K562 (cell line): ENCODE measurements at regions not wholly inside any gene's neighbourhood (a gene's known extent, or its start where the extent isn't known, plus 50 kb on each side); places are given as distances from the start of the nearest gene placed in this dataset.

Experiments used
- CAMTA2 ChIP-seq: fragments of 250-450 bp; sonication (Bioruptor Pico); conservative IDR thresholded peaks from 2 replicates; pipeline ENCODE4 v1.5.1; 2022
- ETV5 ChIP-seq: sonication (generic); formaldehyde crosslinking; IDR thresholded peaks from 2 replicates; pipeline ENCODE4 v1.4.0; 2020; ENCODE audit warnings: low read depth, mild to moderate bottlenecking, missing genetic modification reagents
- FOXK2 ChIP-seq, 2 experiments: fragments of 450-650 bp; IDR thresholded peaks in 1 of 2; conservative IDR thresholded peaks in 1 of 2; 2 replicates each; pipeline ENCODE4 v1.6.1; 2016; ENCODE audit warnings: low read depth in 2 of 2, mild to moderate bottlenecking in 1 of 2
- FOXO4 ChIP-seq: fragments of 450-650 bp; formaldehyde crosslinking; IDR thresholded peaks from 2 replicates; pipeline ENCODE4 v1.4.0; 2020; ENCODE audit warnings: mild to moderate bottlenecking, moderate library complexity
- IRF1 ChIP-seq: sonication (generic); formaldehyde crosslinking; IDR thresholded peaks from 2 replicates; pipeline ENCODE4 v1.8.0; 2022; ENCODE audit warnings: missing genetic modification reagents, mild to moderate bottlenecking, borderline replicate concordance
- NCOA4 ChIP-seq: fragments of 450-650 bp; IDR thresholded peaks from 2 replicates; pipeline ENCODE4 v1.6.1; 2018; ENCODE audit warnings: mild to moderate bottlenecking; ENCODE audit not compliant: partially characterized antibody
- RERE ChIP-seq: sonication (generic); formaldehyde crosslinking; IDR thresholded peaks from 2 replicates; pipeline ENCODE4 v1.8.0; 2023; ENCODE audit warnings: missing genetic modification reagents, mild to moderate bottlenecking, borderline replicate concordance
- ZNF592 ChIP-seq: fragments of 450-650 bp; IDR thresholded peaks from 2 replicates; pipeline ENCODE4 v1.6.1; 2017; ENCODE audit warnings: antibody characterized with exemption, mild to moderate bottlenecking

GRCh38 chr3:67943546-67943945 is 289.1 kb upstream of the SUCLG2 start (continued):
- TF ChIP-seq FOXO4, result no peak
- no peak for TF ChIP-seq ETV5 (CRISPR knock-in tag)
- TF ChIP-seq RERE (CRISPR knock-in tag), result no peak
- TF ChIP-seq CAMTA2 (CRISPR knock-in tag), result no peak
- TF ChIP-seq FOXK2 (conservative IDR thresholded peaks at IDR 0.05 in 1 of 2, IDR thresholded peaks at IDR 0.05 in 1 of 2; ENCODE audit: low read depth in 2 of 2), result no peak
- TF ChIP-seq NCOA4, result no peak
- TF ChIP-seq ZNF592, result no peak
- no peak for TF ChIP-seq IRF1 (CRISPR knock-in tag)
- TF ChIP-seq, all 486 proteins: peak for 0
